HG03378 (cell line): ENCODE measurements at regions not wholly inside any gene's neighbourhood (a gene's known extent, or its start where the extent isn't known, plus 50 kb on each side); places are given as distances from the start of the nearest gene placed in this dataset.
"Not testable (repeated sequence)": the region's sequence is repeated elsewhere in the genome, so short reads cannot be mapped to it uniquely, and the experiment has no call there.

ENCODE experiments used
- ATAC-seq: cut with Tn5 transposase; IDR thresholded peaks from one replicate; pipeline ENCODE4 v1.9.1; 2021; ENCODE audit warnings: mild to moderate bottlenecking, moderate library complexity; ENCODE audit not compliant: unreplicated experiment

DNA sequence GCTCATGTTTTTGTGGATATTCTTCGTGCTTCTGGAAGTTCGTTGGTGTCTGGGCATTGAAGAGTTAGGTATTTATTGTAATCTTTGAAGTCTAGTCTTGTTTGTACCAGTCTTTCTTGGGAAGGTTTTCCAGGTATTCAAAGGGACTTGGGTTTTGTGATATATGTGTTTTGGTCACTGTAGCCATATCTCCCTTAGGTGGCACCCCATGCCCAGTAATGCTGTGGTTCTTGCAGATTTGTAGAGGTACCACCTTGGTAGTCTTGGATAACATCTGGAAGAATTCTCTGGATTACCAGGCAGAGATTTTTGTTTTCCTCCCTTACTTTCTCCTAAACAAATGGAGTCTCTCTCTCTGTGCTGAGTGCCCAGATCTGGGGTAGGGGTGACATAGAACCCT is 184.1 kb downstream of the TEX13C start:
- no peak for ATAC-seq

DNA sequence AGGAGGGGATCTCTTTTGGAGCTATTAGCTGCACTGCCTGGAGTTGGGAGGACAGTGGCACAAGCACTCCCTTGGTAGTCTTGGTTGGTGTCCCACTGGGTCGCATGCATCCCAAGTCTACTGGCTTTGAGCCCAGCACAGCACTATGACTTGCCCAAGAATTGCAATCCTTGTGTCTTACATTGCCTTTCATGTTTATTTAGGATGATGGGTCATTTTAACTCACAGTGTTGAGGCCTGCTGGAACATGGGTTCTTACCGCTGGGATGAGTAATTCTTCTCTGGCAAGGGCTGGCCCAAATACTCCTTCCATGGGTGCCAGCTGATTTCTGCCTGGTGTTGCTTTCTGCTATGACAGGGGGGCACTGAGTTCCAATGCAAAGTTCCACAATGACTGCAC is 185.5 kb downstream of the TEX13C start:
- ATAC-seq: no peak

DNA sequence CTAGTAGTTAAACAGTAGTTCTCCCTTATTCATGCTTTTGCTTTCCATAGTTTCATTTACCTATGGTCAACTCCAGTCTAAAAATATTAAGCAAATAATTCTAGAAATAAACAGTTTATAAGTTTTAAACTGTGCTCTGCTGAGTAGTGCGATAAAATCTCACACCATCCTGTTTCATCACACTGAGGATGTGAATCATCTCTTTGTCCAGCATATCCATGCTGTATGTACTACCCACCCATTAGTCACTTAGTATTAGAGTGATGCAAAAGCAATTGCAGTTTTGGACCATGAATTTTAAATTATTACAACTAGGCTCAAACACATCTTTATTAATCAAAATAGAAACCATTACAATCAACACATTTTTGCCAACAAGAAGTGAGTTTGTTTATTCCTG is 187.4 kb downstream of the TEX13C start:
- no peak for ATAC-seq

DNA sequence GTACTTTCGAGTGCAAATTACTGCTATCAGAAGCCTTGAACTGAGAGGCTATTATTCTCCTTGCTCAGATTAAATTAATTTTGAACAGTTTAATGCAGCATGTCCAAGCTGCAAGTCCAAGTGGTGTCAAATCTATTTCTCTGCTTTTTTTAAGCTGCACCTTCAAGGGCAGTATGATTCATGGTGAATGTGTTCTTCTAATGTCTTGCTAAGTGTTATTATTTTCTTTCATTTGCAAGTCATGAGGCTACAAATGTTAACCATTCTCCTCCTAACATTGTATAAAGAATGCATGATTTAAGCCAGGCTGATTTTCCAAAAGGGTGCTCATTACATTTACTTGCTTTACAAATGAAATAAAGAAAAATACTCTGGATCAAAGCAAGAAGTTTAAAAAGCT is 200.4 kb downstream of the TEX13C start:
- ATAC-seq: no peak

DNA sequence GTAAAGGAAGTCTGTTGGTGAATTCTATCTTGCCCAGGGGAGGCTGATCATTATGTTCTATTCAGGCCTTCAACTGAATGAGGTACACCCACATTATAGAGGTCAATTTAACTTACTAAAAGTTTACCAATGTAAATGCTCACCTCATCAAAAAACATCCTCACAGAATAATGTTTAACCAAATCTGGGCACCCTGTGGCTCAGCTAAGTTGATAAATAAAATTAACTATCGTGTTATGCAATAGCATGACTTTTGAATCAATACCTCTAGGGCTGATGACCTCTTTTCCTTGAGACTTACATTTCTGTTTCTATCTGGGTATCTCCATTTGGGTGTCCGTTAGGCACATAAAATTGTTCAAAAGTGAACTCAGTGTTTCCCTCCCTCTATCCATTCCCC is 203.1 kb downstream of the TEX13C start:
- ATAC-seq: no peak

DNA sequence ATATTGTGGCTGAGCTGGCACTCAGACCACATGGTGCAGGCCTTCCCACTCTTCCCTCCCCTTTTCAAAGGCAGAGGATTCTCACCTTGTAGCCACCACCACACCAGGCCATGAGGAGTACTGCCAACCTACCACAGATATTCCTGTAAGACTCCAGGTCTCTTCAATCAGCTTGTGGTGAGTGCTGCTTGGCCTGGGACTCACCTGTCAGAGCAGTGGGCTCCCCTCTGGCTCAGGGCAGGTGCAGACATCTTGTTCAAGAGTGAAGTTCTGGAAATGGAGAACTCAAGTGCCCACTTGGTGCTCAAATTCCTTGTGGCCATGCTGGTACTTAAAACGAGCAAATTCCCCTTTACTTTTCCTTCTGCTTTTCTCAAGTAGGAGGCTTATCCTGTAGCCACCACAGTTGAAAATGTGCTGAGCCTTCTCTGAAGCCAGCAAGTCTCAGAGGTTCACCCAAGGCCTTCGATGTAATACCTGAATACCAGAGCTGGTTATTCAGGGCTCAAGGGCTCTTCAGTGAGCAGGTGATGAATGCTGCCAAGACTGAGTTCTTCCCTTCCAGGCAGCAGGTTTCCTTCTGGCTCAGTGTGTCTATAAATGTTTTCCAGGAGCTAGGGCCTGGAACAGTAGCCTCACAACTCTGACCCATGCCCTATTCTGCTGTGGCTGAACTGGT is 212.9 kb downstream of the TEX13C start:
- ATAC-seq: no peak

DNA sequence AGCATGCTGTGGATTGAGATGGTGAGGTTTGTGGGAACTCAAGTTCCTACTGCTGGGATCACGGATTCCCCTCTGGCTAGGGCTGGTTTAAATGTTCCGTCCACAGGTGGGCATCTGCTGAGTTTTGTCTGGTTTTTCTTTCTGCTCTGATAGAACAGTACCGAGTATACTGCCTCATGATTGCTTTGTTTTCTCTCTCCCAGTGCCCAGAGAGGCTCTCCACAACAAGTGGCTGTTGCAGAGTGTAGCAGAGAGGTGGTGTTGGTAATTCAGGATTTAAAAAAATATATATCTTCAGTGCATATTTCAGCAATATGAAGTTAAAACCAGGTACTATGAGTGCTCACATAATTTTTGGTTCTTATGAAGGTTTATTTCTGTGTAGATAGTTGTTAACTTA is 213.7 kb downstream of the TEX13C start:
- no peak for ATAC-seq

DNA sequence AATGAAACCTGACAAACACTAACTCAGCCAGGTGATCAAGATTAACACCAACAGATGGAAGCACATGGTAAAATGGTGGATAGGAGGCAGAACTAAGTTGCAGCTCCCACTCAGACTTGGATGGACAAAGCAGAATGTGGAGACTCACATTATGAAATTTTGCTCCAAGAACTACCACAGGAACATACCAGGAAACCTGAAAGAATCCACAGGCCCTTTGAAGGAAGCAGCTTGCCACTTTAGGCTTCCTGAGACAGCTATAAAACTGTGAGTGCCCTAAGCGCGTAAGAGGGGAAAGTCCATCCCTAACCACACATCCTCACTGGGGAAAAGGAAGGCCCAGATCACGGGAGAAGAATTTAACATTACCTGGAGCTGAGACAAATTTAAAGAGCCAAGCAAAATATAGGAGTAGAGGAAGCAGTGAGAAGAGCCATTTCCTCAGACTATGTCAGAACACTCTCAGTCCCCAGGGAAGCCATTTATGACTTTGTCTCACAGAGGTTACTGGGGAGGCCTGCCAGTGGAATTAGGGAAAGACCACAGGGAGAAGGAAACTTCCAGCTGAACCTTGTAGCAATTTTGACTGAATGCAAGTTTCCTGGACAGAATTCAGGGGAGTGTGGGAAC is 224.5 kb downstream of the TEX13C start:
- no peak for ATAC-seq

DNA sequence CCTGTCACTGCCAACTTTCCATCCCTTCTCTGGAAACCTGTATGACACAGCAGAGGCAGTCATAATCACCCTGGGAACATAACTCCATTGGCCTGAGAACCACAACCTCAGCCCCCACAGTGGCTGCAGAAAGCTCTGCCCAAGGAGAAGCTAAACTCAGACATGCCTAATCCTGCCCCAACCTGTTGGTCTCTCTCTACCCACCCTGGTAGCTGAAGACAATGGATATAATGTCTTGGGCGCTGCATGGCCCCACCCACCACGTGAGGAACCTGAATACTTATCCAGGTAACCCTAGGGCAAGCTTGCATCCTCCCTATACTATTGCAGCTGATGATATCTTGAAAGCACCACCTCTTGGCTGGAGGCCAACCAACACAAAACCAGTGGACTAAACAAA is 225.2 kb downstream of the TEX13C start:
- no peak for ATAC-seq

DNA sequence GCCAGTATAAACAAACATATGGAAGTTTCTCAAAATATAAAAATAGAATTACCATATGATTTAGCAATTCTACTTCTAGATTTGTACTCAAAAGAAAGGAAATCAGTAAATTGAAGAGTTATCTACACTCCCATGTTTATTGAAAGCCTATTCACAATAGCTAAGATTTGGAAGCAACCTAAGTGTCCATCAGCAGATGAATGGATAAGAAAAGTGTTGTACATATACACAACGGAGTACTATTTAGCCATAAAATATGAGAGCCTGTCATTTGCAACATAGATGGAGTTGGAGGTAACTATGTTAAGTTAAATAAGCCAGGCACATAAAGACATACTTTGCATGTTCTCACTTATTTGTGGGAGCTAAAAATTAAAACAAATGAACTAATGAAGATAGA is 257.8 kb downstream of the TEX13C start:
- ATAC-seq: no peak

DNA sequence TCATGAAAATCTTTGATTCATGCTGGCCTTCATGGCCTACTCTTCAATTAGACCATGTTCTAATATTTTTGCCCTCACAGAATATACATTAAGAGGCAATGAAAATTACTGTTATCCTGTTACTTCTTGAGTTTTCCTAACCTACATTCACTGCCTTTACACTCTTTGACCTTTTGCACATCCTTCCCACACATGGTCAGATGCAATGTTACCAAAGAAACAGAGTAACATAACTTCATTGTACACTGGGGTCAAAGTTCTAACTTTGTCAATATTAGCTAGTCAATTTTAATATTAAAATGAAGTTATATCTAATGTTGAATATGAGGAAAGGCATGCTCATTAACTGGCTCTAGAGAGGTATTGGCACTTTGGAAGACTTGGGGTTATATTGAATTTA is 284.8 kb downstream of the TEX13C start:
- no peak for ATAC-seq

DNA sequence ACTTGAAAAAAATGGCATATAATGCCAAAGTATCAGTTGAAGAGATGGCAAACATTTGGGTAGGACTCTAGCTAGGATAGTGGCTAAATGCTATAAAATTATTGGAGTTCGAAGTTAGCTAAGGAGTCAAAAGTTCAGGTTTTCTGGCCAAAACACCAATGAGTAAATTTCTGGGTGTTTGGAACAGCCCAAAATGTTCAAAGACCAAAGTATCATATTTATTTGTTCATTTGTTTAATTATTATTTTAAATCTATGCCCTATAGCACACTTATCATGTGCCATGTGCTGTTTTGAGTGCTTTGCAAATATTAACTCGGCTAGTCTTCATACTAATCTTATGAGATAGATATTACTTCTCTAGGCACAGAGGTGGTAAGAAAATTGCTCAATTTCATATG is 285.5 kb downstream of the TEX13C start:
- ATAC-seq: no peak

DNA sequence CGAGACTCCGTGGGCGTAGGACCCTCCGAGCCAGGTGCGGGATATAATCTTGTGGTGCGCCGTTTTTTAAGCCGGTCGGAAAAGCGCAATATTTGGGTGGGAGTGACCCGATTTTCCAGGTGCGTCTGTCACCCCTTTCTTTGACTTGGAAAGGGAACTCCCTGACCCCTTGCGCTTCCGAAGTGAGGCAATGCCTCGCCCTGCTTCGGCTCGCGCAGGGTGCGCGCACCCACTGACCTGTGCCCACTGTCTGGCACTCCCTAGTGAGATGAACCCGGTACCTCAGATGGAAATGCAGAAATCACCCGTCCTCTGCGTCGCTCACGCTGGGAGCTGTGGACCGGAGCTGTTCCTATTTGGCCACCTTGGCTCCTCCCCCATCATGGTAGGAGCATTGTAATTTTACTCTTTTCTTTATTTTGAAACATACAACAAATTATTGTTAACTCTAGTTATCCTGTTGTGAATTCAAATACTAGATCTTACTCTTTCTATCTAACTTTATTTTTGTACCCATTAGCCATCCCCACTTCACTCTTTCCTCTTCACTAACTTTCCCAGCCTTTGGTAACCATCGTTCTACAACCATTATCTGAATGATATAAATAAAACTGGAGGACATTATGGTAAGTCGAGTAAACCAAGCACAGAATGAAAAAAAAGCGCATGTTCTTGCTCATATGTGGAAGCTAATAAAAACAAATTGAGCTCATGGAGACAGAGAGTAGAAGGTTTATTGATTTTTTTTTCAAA is 295.1 kb downstream of the TEX13C start:
- ATAC-seq: not testable (repeated sequence)

DNA sequence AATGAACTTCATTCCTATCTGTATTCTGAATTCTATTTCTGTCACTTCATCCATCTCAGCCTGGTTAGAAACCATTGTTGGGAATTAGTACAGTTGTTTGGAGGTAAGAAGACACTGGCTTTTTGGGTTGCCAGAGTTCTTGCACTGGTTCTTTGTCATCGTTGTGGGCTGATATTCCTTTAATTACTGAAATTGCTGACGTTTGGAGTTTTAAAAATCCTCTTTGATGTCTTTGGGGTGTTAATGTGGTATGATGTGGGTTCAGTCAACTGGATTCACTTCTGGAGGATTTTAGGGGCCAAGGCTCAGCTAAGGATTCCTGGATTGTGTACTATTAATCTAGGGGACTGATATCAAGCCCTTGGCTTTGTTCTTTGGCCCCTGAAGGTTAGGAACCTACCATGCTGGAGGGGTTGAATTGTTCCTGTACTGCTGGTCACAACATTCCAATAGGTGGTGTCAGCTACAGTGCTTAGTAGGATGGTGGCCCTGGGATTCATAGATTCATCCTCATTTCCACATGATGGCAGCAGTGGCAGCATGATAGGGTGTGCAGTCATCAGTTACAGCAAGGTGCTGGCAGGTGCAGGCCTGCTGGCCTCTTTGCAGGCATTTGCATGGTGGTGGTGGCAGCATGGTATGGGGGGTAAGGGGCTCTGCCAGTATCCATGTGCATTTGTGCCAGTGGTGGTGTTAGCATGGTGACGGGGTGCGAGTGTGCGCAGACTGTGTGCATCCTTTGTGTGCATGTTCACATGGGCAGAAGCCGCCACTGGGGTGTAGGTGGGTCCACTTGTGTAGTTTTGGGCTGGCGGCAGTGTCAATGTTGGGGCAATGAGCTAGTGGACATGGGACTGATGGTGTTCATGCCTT is 301.3 kb downstream of the TEX13C start:
- no peak for ATAC-seq

DNA sequence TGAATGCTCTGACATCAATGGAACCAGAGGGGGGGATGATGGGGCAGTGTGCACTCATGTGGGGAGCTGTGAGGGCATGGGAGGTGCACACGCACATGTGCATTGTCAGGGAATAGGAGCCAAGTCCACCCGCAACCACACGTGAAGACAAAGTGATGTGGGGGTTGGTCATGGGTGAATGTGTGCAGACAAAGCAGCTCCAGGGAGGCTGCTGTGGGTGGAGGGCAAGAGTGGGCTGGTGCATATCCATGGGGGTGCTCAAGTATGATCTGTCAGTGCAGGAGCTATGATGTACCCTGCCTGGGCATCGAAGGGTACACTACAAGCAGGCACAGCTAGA is 301.9 kb downstream of the TEX13C start:
- ATAC-seq: no peak

DNA sequence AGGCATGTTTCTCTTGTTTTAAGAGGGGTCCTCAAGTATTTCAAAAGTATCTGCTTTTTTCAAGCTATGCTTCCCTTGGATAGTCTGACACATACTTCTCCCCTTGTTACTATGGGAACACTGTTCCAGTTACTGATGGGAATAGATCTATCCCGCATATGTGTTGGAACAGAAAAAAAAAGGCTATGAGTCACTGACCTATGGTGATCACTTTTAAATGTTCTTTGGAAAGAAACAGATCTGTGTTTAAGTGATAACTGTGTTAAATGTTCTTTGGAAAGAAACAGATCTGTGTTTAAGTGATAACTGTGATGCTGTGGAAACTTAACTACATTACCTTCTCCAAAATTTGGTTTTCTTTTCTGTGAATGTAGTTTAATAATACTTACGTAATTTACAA is 303.2 kb downstream of the TEX13C start:
- no peak for ATAC-seq

DNA sequence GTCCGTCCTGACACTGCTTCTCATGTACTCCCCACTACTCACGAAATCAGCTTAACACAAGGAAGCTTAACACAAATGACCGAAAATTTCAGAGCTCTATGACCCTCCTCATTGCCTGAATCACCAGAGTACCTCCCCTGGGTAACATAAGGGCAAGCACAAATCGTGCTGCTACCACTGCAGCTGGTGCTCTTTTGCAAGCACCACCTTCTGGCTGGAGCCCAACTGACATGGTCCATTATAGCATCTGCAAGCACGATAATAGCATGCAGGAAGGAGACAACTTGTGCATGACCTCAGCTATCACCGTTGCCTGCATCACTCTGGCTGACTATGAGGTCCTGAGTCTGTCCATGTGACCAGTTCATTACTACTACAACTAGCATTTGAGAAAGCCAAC is 308.0 kb downstream of the TEX13C start:
- no peak for ATAC-seq

DNA sequence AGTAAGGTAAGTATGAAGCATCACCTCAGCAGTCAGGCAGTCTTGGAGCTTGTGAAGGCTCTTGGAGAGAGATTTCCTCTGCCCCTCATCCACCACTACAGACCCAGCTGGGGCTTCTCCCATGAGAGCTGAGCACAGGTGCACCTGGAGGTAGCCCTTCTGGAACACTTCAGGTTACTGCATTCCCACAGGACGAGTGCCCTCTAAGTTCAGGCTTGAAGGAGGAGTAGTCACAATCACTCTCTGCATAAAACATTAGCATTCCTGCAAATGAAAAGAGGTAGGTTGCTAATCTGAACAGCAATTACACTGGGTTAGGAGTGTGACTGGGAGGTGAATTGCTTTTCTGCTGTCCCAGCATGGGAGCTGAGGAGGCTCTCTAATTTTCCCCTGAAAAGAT is 308.8 kb downstream of the TEX13C start:
- no peak for ATAC-seq

DNA sequence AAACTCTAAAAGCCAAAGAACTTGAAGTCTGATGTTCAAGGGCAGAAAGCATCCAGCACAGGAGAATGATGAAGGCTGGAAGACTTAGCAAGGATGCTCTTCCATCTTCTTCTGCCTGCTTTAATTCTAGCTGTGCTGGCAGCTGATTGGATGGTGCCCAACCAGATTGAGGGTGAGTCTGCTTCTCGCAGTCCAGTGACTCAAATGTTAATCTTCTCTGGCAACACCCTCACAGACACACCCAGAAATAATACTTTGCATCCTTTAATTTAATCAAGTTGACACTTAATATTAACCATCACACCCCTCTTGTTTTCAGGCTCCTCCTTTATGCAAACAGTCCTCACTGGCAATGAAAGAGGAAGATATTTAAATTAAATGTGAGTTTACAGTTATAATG is 321.7 kb downstream of the TEX13C start:
- no peak for ATAC-seq

DNA sequence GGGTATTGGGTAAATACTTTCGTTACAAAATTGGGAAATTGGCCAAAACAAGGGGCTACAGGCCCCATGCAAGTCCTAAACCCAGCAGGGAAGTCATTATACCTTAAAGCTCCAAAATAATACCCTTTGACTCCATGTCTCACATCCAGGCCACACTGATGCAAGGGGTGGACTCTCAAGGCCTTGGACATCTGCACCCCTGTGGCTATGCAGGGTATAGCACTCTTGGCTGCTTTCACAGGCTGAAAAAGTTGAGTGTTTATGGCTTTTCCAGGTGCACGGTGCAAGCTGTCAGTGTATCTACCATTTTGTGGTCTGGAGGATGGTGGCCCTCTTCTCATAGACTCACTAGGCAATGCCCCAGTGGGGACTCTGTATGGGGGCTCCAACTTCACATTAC is 326.5 kb downstream of the TEX13C start:
- ATAC-seq: no peak

DNA sequence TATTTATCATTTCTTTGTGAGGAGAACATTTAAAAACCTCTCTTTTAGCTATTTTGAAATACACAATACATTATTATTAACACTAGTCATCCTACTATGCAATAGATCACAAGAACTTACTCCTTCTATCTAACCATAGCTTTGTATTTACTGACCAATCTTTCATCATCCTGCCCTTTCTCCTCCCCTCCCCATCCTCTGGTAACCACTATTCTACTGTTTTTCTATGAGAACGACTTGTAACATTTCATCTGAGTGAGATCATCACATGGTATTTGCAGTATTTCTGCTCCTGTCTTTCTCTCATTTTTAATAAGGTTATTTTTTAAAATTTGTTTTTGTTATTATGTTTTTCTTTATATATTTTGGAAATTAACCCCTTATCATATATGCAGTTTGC is 331.8 kb downstream of the TEX13C start:
- ATAC-seq: no peak

DNA sequence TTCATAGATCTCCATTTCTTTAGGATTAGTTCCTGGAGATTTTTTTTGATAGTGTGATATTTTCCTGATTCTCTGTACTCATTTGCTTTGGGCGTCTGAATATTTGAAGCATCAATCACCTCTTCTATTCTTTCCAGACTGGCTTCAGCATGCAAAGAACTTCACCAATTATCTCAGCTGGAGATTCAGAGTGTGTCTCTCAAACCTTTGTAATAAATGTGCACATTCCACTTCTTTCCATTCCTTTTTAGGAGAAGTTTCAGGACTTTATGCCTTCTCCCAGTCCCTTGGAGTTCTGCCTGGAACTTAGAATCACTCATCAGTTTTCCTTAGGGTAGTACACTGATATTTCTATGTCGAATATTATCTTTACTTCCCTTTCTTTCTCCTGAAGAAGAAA is 334.8 kb downstream of the TEX13C start:
- ATAC-seq: no peak
